ENCODE measurements at regions not wholly inside any gene's neighbourhood (a gene's known extent, or its start where the extent isn't known, plus 50 kb on each side); places are given as distances from the start of the nearest gene placed in this dataset.

- TF ChIP-seq CREM (CRISPR knock-in tag; IDR thresholded peaks at IDR 0.05) (no peak), ATF3 (CRISPR knock-in tag; conservative IDR thresholded peaks at IDR 0.05) (no peak), ZBTB21 (CRISPR knock-in tag; IDR thresholded peaks at IDR 0.05; ENCODE audit: borderline replicate concordance) (no peak)
- TF ChIP-seq, protein P1, sequence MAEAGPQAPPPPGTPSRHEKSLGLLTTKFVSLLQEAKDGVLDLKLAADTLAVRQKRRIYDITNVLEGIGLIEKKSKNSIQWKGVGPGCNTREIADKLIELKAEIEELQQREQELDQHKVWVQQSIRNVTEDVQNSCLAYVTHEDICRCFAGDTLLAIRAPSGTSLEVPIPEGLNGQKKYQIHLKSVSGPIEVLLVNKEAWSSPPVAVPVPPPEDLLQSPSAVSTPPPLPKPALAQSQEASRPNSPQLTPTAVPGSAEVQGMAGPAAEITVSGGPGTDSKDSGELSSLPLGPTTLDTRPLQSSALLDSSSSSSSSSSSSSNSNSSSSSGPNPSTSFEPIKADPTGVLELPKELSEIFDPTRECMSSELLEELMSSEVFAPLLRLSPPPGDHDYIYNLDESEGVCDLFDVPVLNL (CRISPR knock-in tag; IDR thresholded peaks at IDR 0.05; ENCODE audit: borderline replicate concordance, low read depth), result no peak
- TF ChIP-seq, protein P2, sequence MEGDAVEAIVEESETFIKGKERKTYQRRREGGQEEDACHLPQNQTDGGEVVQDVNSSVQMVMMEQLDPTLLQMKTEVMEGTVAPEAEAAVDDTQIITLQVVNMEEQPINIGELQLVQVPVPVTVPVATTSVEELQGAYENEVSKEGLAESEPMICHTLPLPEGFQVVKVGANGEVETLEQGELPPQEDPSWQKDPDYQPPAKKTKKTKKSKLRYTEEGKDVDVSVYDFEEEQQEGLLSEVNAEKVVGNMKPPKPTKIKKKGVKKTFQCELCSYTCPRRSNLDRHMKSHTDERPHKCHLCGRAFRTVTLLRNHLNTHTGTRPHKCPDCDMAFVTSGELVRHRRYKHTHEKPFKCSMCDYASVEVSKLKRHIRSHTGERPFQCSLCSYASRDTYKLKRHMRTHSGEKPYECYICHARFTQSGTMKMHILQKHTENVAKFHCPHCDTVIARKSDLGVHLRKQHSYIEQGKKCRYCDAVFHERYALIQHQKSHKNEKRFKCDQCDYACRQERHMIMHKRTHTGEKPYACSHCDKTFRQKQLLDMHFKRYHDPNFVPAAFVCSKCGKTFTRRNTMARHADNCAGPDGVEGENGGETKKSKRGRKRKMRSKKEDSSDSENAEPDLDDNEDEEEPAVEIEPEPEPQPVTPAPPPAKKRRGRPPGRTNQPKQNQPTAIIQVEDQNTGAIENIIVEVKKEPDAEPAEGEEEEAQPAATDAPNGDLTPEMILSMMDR (IDR thresholded peaks at IDR 0.05), result no peak
These were observed 478.2 kb downstream of the NPHP4 start for GRCh38 chr1:5513846-5514526.

Data from WTC11 (cell line).